ENCODE measurements at regions not wholly inside any gene's neighbourhood (a gene's known extent, or its start where the extent isn't known, plus 50 kb on each side); places are given as distances from the start of the nearest gene placed in this dataset.

DNA sequence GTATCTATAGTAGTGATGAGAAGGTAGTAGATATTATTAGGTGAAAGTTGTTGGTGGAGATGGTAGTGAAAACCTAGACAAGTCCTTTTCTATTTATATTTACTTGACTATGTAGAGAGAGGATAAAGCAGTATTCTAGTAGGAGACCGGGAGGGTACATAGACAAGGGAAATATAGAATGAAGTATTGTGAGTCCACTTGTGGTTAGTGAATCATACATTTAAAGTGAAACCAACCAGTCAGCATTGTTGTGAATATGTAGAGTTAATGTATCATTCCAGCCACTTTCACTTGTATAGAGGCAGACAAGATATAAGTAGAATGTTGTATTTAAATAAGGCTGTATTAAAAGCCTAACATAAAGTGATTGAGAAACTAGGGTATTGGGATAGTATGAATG lies 1711.3 kb upstream of the ACO1 start:
- no peak for ATAC-seq
- H3K4me1 ChIP-seq (ENCODE audit: control insufficient read depth in 1 of 2, insufficient read depth in 2 of 2, low read length in 2 of 2): no peaks in the 10 kb centered on the region
- no peaks in the 10 kb centered on the region for H3K79me2 ChIP-seq (ENCODE audit: insufficient read depth, low read length)
- no peaks in the 10 kb centered on the region for H3K9me2 ChIP-seq (ENCODE audit: insufficient read depth)
- no TSS peak for BruUV-seq (replicated peaks)
- no peaks in the 10 kb centered on the region for H3K36me3 ChIP-seq (ENCODE audit: control insufficient read depth in 1 of 2, insufficient read depth in 2 of 2, low read length in 2 of 2)
- POLR2A ChIA-PET: no interaction called here
- H3K9me3 ChIP-seq (ENCODE audit: control insufficient read depth in 1 of 2, insufficient read depth in 1 of 2, low read depth in 1 of 2, low read length in 2 of 2): no peaks in the 10 kb centered on the region; a peak in 1 of 4 replicates
- H3K27me3 ChIP-seq (ENCODE audit: insufficient read depth, low read length): no peaks in the 10 kb centered on the region
- no peak overlapping the region for H2AFZ ChIP-seq (ENCODE audit: low read depth, low read length, poor library complexity, severe bottlenecking)
- TF ChIP-seq EGR1 (IDR thresholded peaks at IDR 0.05; ENCODE audit: low read depth): no peak
- TF ChIP-seq JUND (IDR thresholded peaks at IDR 0.05): no peak
- no peak for TF ChIP-seq SRF (IDR thresholded peaks at IDR 0.05; ENCODE audit: low read depth)
- H3K4me3 ChIP-seq (replicated peaks in 1 of 2; ENCODE audit: low read depth in 1 of 2, low read length in 2 of 2): no peak overlapping the region
- CTCF ChIA-PET: no interaction called here
- intact Hi-C loops (cut with micrococcal nuclease): no loop called here
- no peaks in the 10 kb centered on the region for H4K20me1 ChIP-seq (ENCODE audit: insufficient read depth)
- H3K9ac ChIP-seq (ENCODE audit: low read length): no peak overlapping the region
- no peak overlapping the region for H3K4me2 ChIP-seq (ENCODE audit: low read length)
- DNase-seq (ENCODE audit: low read depth, low spot score): no peak
- RAD21 ChIA-PET (ENCODE audit: low non-redundant PET in 1 of 2, low total read pairs in 2 of 2, uncharacterized antibody in 2 of 2, unreplicated experiment in 2 of 2): no interaction called here
- no peak overlapping the region for H3K27ac ChIP-seq (ENCODE audit: low read depth, low read length)

DNA sequence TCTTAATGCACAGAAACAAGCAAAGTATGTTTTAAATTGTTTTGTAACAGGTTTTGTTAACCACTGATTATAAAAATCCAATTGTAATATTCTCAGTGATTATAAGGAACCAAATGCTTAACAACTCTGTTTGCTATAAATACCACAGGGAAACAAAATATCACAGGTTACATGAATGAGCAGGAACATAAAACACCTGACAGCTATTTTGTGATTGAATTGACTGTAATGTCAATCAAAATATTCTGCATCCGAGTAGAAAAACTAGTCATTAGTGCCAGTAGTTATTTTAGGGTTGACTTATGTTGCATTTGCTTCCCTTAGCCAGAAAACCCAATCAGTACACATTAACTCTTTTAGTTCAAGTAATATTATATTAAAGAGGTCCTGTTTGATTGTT lies 1707.8 kb upstream of the ACO1 start:
- intact Hi-C loops (cut with micrococcal nuclease): no loop called here
- no peak for ATAC-seq
- Histone ChIP-seq H3K9me3 (ENCODE audit: control insufficient read depth in 1 of 2, insufficient read depth in 1 of 2, low read depth in 1 of 2, low read length in 2 of 2) (no peaks in the 10 kb centered on the region; a peak in 1 of 4 replicates), H3K27me3 (ENCODE audit: insufficient read depth, low read length) (no peaks in the 10 kb centered on the region), H3K9me2 (ENCODE audit: insufficient read depth) (no peaks in the 10 kb centered on the region), H3K4me3 (replicated peaks in 1 of 2; ENCODE audit: low read depth in 1 of 2, low read length in 2 of 2) (no peak overlapping the region), H3K4me2 (ENCODE audit: low read length) (no peak overlapping the region), H3K9ac (ENCODE audit: low read length) (no peak overlapping the region), H3K36me3 (ENCODE audit: control insufficient read depth in 1 of 2, insufficient read depth in 2 of 2, low read length in 2 of 2) (no peaks in the 10 kb centered on the region), H3K27ac (ENCODE audit: low read depth, low read length) (no peak overlapping the region), H3K79me2 (ENCODE audit: insufficient read depth, low read length) (no peaks in the 10 kb centered on the region), H3K4me1 (ENCODE audit: control insufficient read depth in 1 of 2, insufficient read depth in 2 of 2, low read length in 2 of 2) (no peaks in the 10 kb centered on the region), H4K20me1 (ENCODE audit: insufficient read depth) (no peaks in the 10 kb centered on the region), H2AFZ (ENCODE audit: low read depth, low read length, poor library complexity, severe bottlenecking) (no peak overlapping the region)
- no TSS peak for BruUV-seq (replicated peaks)
- ChIA-PET POLR2A (no interaction called here), RAD21 (ENCODE audit: low non-redundant PET in 1 of 2, low total read pairs in 2 of 2, uncharacterized antibody in 2 of 2, unreplicated experiment in 2 of 2) (no interaction called here), CTCF (no interaction called here)
- DNase-seq (ENCODE audit: low read depth, low spot score): no peak
- TF ChIP-seq CBX3 (IDR thresholded peaks at IDR 0.05; ENCODE audit: low read depth) (no peak), JUND (IDR thresholded peaks at IDR 0.05) (no peak), SIN3A (IDR thresholded peaks at IDR 0.05; ENCODE audit: low read depth) (no peak), EZH2 (IDR thresholded peaks at IDR 0.05) (no peak), ZNF274 (IDR thresholded peaks at IDR 0.05; ENCODE audit: low read depth, low read length) (no peak), ZFX (IDR thresholded peaks at IDR 0.05) (no peak), SRF (IDR thresholded peaks at IDR 0.05; ENCODE audit: low read depth) (no peak), FOSL1 (IDR thresholded peaks at IDR 0.05; ENCODE audit: low read depth) (no peak), ELF1 (IDR thresholded peaks at IDR 0.05; ENCODE audit: borderline replicate concordance, low read depth) (no peak), CEBPB (IDR thresholded peaks at IDR 0.05; ENCODE audit: low read depth) (no peak), RAD21 (IDR thresholded peaks at IDR 0.05; ENCODE audit: low read depth) (no peak), SP1 (IDR thresholded peaks at IDR 0.05; ENCODE audit: low read depth) (no peak), YY1 (IDR thresholded peaks at IDR 0.05; ENCODE audit: extremely low read depth, insufficient replicate concordance, low read depth, low read length) (no peak)
- TF ChIP-seq, protein P1, sequence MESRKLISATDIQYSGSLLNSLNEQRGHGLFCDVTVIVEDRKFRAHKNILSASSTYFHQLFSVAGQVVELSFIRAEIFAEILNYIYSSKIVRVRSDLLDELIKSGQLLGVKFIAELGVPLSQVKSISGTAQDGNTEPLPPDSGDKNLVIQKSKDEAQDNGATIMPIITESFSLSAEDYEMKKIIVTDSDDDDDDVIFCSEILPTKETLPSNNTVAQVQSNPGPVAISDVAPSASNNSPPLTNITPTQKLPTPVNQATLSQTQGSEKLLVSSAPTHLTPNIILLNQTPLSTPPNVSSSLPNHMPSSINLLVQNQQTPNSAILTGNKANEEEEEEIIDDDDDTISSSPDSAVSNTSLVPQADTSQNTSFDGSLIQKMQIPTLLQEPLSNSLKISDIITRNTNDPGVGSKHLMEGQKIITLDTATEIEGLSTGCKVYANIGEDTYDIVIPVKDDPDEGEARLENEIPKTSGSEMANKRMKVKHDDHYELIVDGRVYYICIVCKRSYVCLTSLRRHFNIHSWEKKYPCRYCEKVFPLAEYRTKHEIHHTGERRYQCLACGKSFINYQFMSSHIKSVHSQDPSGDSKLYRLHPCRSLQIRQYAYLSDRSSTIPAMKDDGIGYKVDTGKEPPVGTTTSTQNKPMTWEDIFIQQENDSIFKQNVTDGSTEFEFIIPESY (IDR thresholded peaks at IDR 0.05; ENCODE audit: extremely low read depth, insufficient replicate concordance, low read length): no peak
- TF ChIP-seq, protein P2, sequence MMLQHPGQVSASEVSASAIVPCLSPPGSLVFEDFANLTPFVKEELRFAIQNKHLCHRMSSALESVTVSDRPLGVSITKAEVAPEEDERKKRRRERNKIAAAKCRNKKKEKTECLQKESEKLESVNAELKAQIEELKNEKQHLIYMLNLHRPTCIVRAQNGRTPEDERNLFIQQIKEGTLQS (IDR thresholded peaks at IDR 0.05): no peak
- TF ChIP-seq, protein P3, sequence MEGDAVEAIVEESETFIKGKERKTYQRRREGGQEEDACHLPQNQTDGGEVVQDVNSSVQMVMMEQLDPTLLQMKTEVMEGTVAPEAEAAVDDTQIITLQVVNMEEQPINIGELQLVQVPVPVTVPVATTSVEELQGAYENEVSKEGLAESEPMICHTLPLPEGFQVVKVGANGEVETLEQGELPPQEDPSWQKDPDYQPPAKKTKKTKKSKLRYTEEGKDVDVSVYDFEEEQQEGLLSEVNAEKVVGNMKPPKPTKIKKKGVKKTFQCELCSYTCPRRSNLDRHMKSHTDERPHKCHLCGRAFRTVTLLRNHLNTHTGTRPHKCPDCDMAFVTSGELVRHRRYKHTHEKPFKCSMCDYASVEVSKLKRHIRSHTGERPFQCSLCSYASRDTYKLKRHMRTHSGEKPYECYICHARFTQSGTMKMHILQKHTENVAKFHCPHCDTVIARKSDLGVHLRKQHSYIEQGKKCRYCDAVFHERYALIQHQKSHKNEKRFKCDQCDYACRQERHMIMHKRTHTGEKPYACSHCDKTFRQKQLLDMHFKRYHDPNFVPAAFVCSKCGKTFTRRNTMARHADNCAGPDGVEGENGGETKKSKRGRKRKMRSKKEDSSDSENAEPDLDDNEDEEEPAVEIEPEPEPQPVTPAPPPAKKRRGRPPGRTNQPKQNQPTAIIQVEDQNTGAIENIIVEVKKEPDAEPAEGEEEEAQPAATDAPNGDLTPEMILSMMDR (IDR thresholded peaks at IDR 0.05 in 2 of 3, conservative IDR thresholded peaks at IDR 0.05 in 1 of 3; ENCODE audit: borderline replicate concordance in 1 of 3, insufficient read depth in 1 of 3, low read depth in 2 of 3, low read length in 2 of 3): no peak
